Kidney epithelial cell (primary cell): ENCODE measurements at regions not wholly inside any gene's neighbourhood (a gene's known extent, or its start where the extent isn't known, plus 50 kb on each side); places are given as distances from the start of the nearest gene placed in this dataset.

Experiments
- DNase-seq: peaks from one replicate; pipeline ENCODE4 v3.0.0-alpha.2; 2010; ENCODE audit warnings: low read depth
- H3K27me3 ChIP-seq: 2 replicates; pipeline ENCODE4 v1.6.0; 2011; ENCODE audit warnings: low read length; ENCODE audit not compliant: control insufficient read depth, insufficient read depth
- H3K36me3 ChIP-seq: 2 replicates; pipeline ENCODE4 v1.5.1; 2011; ENCODE audit warnings: low read length; ENCODE audit not compliant: control insufficient read depth, insufficient read depth
- H3K4me3 ChIP-seq: 2 replicates; pipeline ENCODE4 v1.5.1; 2011; ENCODE audit warnings: low read depth, mild to moderate bottlenecking, control low read depth, low read length
- TF ChIP-seq, protein P1 (sequence below): IDR thresholded peaks from 2 replicates; pipeline ENCODE4 v1.5.1; 2011; ENCODE audit warnings: mild to moderate bottlenecking, moderate library complexity, low read length, control low read depth, inconsistent platforms; ENCODE audit not compliant: insufficient read depth, poor library complexity, severe bottlenecking

DNA sequence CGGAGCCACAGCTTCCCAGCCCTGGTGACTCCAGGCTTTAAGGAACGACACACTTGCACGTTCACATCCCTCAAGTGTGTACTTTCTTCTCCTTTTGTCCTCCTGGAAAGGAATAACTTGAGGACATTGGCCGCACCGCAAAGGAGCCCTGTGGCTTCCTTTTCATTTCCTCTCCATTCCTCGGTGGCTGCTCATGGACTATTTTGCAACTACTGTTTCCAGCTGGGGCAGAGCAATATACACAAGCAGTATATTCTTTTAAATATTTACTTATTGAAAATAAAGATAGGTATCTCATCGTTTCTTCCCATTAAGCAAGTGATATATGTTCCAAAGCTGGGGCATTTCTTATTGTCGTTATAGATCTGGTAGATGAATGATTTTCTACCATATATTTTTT lies 97.2 kb upstream of the LYZL1 start:
- DNase-seq = no peak
- Histone ChIP-seq H3K4me3 (no peak overlapping the region), H3K27me3 (no peaks in the 10 kb centered on the region), H3K36me3 (no peaks in the 10 kb centered on the region)
- TF ChIP-seq, protein P1, sequence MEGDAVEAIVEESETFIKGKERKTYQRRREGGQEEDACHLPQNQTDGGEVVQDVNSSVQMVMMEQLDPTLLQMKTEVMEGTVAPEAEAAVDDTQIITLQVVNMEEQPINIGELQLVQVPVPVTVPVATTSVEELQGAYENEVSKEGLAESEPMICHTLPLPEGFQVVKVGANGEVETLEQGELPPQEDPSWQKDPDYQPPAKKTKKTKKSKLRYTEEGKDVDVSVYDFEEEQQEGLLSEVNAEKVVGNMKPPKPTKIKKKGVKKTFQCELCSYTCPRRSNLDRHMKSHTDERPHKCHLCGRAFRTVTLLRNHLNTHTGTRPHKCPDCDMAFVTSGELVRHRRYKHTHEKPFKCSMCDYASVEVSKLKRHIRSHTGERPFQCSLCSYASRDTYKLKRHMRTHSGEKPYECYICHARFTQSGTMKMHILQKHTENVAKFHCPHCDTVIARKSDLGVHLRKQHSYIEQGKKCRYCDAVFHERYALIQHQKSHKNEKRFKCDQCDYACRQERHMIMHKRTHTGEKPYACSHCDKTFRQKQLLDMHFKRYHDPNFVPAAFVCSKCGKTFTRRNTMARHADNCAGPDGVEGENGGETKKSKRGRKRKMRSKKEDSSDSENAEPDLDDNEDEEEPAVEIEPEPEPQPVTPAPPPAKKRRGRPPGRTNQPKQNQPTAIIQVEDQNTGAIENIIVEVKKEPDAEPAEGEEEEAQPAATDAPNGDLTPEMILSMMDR = no peak

DNA sequence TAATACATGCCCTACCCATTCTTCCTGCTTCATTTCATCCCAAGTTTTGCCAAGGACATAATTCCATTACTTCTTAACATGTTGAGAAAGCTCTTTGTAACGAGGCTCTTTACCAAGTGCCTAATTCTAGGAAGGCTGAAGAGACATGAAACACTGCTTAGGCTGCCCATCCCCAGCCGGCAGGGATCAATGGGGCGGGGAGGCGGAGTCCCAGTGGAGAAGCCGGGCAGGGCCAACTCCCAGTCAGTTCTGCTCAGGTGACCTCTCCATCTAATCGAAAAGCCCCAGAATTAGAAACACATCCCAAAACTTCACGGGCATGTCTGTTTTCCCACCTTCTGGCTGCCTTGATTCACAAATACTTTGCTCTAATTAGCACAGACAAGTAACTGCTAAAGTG lies 89.5 kb upstream of the LYZL1 start:
- Histone ChIP-seq H3K4me3 (no peak overlapping the region), H3K27me3 (no peaks in the 10 kb centered on the region), H3K36me3 (no peaks in the 10 kb centered on the region)
- no peak for DNase-seq
- TF ChIP-seq, protein P1 = no peak

- Histone ChIP-seq H3K4me3 (no peak overlapping the region), H3K36me3 (no peaks in the 10 kb centered on the region), H3K27me3 (no peaks in the 10 kb centered on the region)
- DNase-seq = no peak
- TF ChIP-seq, protein P1 = no peak
Measured at GRCh38 chr10:29199941-29200679, 88.8 kb upstream of the LYZL1 start.

- TF ChIP-seq, protein P1 = no peak
Measured at GRCh38 chr10:29202386-29202940, 86.4 kb upstream of the LYZL1 start.

DNA sequence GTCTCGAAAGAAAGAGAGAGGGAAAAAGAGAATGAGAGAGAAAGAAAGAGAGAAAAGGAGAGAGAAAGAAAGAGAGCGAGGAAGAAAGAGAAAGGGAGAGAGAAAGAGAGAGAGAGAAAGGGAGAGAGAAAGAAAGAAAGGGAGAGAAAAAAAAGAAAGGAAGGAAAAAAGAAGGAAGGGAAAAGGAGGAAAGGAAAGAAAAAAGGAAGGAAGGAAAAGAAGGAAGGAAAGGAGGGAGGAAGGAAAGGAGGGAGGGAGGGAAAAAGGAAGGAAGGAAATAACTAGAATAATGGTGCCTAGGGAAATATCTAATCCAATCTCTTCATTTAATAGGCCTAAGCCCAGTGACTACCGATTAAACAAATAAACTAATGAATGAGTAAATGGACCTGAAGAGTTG lies 85.4 kb upstream of the LYZL1 start:
- H3K4me3 ChIP-seq = no peak overlapping the region
- H3K36me3 ChIP-seq = no peaks in the 10 kb centered on the region
- TF ChIP-seq, protein P1 = no peak

More at GRCh38 chr10:29202386-29202940, 86.4 kb upstream of the LYZL1 start:
- Histone ChIP-seq H3K27me3 (no peaks in the 10 kb centered on the region), H3K36me3 (no peaks in the 10 kb centered on the region), H3K4me3 (no peak overlapping the region)
- no peak for DNase-seq

More for the DNA sequence above, 85.4 kb upstream of the LYZL1 start:
- no peak for DNase-seq
- no peaks in the 10 kb centered on the region for H3K27me3 ChIP-seq
